ENCODE measurements at regions not wholly inside any gene's neighbourhood (a gene's known extent, or its start where the extent isn't known, plus 50 kb on each side); places are given as distances from the start of the nearest gene placed in this dataset.

- H3K4me1 ChIP-seq (ENCODE audit: control insufficient read depth, insufficient read depth, low read length) = no peaks in the 10 kb centered on the region
- ATAC-seq (no peak), DNase-seq (ENCODE audit: low read depth, low spot score) (no peak)
- intact Hi-C loops (cut with micrococcal nuclease; ENCODE audit: unreplicated experiment) = no loop called here
- H3K9me3 ChIP-seq (ENCODE audit: control insufficient read depth, insufficient read depth, low read depth, low read length) = 0 out of 2 replicates have a peak, but pooled peaks cover 2% of the 10 kb centered on the region
- no peak overlapping the region for H3K4me3 ChIP-seq (ENCODE audit: low read depth in 2 of 2, low read length in 2 of 2)
- H3K27ac ChIP-seq (ENCODE audit: low read length) = no peak overlapping the region
- TF ChIP-seq TCF7L2 (IDR thresholded peaks at IDR 0.05; ENCODE audit: low read depth, low read length) = no peak
- TF ChIP-seq, protein P1, sequence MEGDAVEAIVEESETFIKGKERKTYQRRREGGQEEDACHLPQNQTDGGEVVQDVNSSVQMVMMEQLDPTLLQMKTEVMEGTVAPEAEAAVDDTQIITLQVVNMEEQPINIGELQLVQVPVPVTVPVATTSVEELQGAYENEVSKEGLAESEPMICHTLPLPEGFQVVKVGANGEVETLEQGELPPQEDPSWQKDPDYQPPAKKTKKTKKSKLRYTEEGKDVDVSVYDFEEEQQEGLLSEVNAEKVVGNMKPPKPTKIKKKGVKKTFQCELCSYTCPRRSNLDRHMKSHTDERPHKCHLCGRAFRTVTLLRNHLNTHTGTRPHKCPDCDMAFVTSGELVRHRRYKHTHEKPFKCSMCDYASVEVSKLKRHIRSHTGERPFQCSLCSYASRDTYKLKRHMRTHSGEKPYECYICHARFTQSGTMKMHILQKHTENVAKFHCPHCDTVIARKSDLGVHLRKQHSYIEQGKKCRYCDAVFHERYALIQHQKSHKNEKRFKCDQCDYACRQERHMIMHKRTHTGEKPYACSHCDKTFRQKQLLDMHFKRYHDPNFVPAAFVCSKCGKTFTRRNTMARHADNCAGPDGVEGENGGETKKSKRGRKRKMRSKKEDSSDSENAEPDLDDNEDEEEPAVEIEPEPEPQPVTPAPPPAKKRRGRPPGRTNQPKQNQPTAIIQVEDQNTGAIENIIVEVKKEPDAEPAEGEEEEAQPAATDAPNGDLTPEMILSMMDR (IDR thresholded peaks at IDR 0.05) = no peak
- TF ChIP-seq REST (IDR thresholded peaks at IDR 0.05; ENCODE audit: insufficient read depth in 1 of 2, low read depth in 2 of 2, low read length in 1 of 2) = no peak
- TF ChIP-seq SIN3A (IDR thresholded peaks at IDR 0.05; ENCODE audit: borderline replicate concordance, insufficient read depth, low read depth, low read length) = no peak
- TF ChIP-seq POLR2AphosphoS5 (IDR thresholded peaks at IDR 0.05; ENCODE audit: low read depth, low read length) = no peak
- CTCF ChIA-PET = interaction anchor here (0.5 kb wide), 1 partner anchor 107 kb away, joined by 3 read pairs; no protein-coding TSS in a partner anchor
- H3K27me3 ChIP-seq (ENCODE audit: control insufficient read depth, insufficient read depth, low read length) = no peaks in the 10 kb centered on the region
- POLR2A ChIA-PET = interaction anchor here (0.7 kb wide), 1 partner anchor 440 kb away, joined by 4 read pairs; no protein-coding TSS in a partner anchor
- in situ Hi-C loops (cut with HindIII; ENCODE audit: low pct_unique_long_range_greater_than_20kb, low sequenced_read_pairs) = no loop called here
- no peaks in the 10 kb centered on the region for H3K36me3 ChIP-seq (ENCODE audit: control insufficient read depth, insufficient read depth, low read length)
- BruUV-seq (replicated peaks) = no TSS peak
Measured at GRCh38 chr3:173191611-173192010, 50.6 kb upstream of the SPATA16 start.

Data from Panc1 (cell line).